Naive thymus-derived CD8-positive, alpha-beta T cell (primary cell): ENCODE measurements at regions not wholly inside any gene's neighbourhood (a gene's known extent, or its start where the extent isn't known, plus 50 kb on each side); places are given as distances from the start of the nearest gene placed in this dataset.

ENCODE experiments used
- ATAC-seq, 2 donors: fragments of 150-1000 bp; cut with Tn5 transposase in 1 of 2; sonication (Bioruptor Pico), chemical (Tn5 transposase) in 1 of 2; 1 replicate in 1 of 2; 2 replicates in 1 of 2; pipeline ENCODE4 v1.10.0; 2021; ENCODE audit warnings: mild to moderate bottlenecking in 2 of 2, moderate library complexity in 2 of 2
- POLR2A ChIA-PET: fragments of 350-600 bp; sonication (Branson Sonifier 250); formaldehyde crosslinking; loops from one replicate; lab custom pipeline; 2021; ENCODE audit warnings: antibody characterized with exemption; lab: Charles Lee
- DNase-seq, 10 donors: peaks; one replicate each; pipeline versions ENCODE4 v3.0.0 to v3.0.0-alpha.2; 2020 to 2022
- H3K27ac Mint-ChIP-seq, 10 donors: one replicate each; pipeline ENCODE4 v1.8.0; 2020 to 2022; ENCODE audit warnings: mild to moderate bottlenecking in 10 of 10, mixed read lengths in 10 of 10, moderate library complexity in 4 of 10, inconsistent platforms in 1 of 10
- H3K27me3 Mint-ChIP-seq, 5 donors: one replicate each; pipeline ENCODE4 v1.8.0; 2021 to 2022; ENCODE audit warnings: mixed read lengths in 5 of 5
- H3K36me3 Mint-ChIP-seq, 3 donors: one replicate each; pipeline ENCODE4 v1.8.0; 2020 to 2022; ENCODE audit warnings: mixed read lengths in 3 of 3, mild to moderate bottlenecking in 2 of 3, inconsistent platforms in 1 of 3
- H3K4me1 Mint-ChIP-seq, 4 donors: one replicate each; pipeline ENCODE4 v1.8.0; 2021 to 2022; ENCODE audit warnings: mixed read lengths in 4 of 4
- H3K4me3 Mint-ChIP-seq, 10 donors: one replicate each; pipeline ENCODE4 v1.8.0; 2020 to 2022; ENCODE audit warnings: mild to moderate bottlenecking in 10 of 10, mixed read lengths in 10 of 10, moderate library complexity in 6 of 10, inconsistent platforms in 1 of 10
- H3K9me3 Mint-ChIP-seq, 9 donors: one replicate each; pipeline ENCODE4 v1.8.0; 2020 to 2022; ENCODE audit warnings: mixed read lengths in 9 of 9, mild to moderate bottlenecking in 3 of 9, inconsistent platforms in 1 of 9, moderate library complexity in 1 of 9

DNA sequence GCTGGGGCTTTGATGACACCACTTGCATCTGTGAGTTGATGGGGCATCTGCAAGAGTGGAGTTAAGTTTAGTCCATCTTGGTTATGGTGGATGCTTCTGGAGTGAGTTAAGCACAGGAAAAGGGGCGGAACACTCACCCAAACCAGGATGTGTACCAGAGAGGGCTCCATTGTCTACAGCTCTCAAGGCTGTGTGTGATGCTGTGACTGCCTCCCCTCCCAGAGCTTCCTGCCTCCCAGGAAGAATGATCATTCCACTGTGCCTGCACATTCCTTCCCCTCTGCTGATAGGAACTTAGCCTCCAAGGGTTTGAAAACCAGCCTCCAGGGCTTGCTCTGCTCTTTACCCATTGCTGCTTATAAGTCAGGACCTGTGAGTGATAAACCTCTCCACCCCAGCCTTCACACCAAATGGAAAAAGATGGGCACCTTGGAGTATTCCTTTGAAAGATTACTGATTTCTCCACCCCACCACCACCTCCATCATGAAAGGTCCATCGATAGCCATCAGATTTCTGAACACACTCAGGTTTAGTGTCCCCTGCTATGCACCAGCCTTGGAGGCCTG is 160.1 kb upstream of the SPRY4 start:
- peaks cover 0 to 15% (median 11%) of the 10 kb centered on the region in 3 donors for H3K36me3 Mint-ChIP-seq

DNA sequence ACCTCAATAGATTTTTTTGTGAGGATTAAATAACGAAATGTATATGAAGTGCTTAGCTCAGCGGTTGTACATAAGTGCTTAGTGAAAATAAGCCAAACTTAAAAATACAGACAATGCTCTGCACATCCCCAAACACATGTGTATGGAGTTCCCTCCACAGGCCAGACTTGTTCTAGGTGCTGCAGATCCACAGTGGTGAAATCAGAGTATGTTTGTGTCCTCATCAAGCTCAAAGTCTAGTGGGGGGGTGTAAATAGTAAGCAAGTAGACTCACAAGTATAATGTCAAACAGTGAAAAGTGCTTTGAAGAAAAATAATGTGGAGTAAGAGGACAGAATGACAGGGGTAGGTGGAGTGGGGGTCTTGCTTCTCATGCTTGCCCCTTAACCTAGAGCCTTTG is 157.4 kb upstream of the SPRY4 start:
- DNase-seq (no peak), ATAC-seq (no peak)
- POLR2A ChIA-PET: no interaction called here
- H3K4me3 Mint-ChIP-seq: no peak overlapping the region
- no peak overlapping the region for H3K27ac Mint-ChIP-seq
- H3K4me1 Mint-ChIP-seq: no peaks in the 10 kb centered on the region
- H3K36me3 Mint-ChIP-seq: peaks cover 0 to 30% (median 17%) of the 10 kb centered on the region in 3 donors
- H3K9me3 Mint-ChIP-seq: peaks cover 10 to 49% (median 25%) of the 10 kb centered on the region in 9 donors
- peaks cover 6 to 35% (median 16%) of the 10 kb centered on the region in 5 donors for H3K27me3 Mint-ChIP-seq

More for the DNA sequence above, 160.1 kb upstream of the SPRY4 start:
- Mint-ChIP-seq H3K27ac (no peak overlapping the region), H3K9me3 (peaks cover 4 to 31% (median 13%) of the 10 kb centered on the region in 9 donors), H3K4me3 (no peak overlapping the region), H3K4me1 (peaks cover 0 to 1% (median 0%) of the 10 kb centered on the region in 4 donors), H3K27me3 (peaks cover 3 to 22% (median 12%) of the 10 kb centered on the region in 5 donors)
- ATAC-seq (no peak), DNase-seq (no peak)
- POLR2A ChIA-PET: no interaction called here

DNA sequence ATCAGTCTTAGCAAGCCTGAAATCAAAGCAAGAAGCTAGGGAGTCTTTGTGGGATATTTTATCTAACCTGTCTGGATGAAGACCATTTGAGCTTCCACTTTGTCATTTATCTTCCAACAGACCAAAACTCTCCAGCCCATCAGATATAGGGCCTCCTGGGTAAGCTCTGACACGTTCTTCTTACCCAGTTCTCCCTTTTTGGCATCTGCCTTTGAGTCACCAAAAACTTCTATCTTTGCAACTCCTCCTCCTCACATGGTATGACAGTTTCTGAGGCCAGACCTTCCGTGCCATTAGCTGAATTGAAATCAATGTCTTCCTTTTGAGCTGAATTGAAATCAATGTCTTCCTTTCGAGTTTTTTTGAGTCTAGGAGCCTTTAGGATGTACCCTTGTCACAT is 156.6 kb upstream of the SPRY4 start:
- POLR2A ChIA-PET: no interaction called here
- no peaks in the 10 kb centered on the region for H3K4me1 Mint-ChIP-seq
- DNase-seq (no peak), ATAC-seq (no peak)
- no peak overlapping the region for H3K4me3 Mint-ChIP-seq
- peaks cover 4 to 33% (median 13%) of the 10 kb centered on the region in 5 donors for H3K27me3 Mint-ChIP-seq
- H3K9me3 Mint-ChIP-seq: peaks cover 10 to 45% (median 25%) of the 10 kb centered on the region in 9 donors
- peaks cover 0 to 27% (median 17%) of the 10 kb centered on the region in 3 donors for H3K36me3 Mint-ChIP-seq
- H3K27ac Mint-ChIP-seq: no peak overlapping the region

DNA sequence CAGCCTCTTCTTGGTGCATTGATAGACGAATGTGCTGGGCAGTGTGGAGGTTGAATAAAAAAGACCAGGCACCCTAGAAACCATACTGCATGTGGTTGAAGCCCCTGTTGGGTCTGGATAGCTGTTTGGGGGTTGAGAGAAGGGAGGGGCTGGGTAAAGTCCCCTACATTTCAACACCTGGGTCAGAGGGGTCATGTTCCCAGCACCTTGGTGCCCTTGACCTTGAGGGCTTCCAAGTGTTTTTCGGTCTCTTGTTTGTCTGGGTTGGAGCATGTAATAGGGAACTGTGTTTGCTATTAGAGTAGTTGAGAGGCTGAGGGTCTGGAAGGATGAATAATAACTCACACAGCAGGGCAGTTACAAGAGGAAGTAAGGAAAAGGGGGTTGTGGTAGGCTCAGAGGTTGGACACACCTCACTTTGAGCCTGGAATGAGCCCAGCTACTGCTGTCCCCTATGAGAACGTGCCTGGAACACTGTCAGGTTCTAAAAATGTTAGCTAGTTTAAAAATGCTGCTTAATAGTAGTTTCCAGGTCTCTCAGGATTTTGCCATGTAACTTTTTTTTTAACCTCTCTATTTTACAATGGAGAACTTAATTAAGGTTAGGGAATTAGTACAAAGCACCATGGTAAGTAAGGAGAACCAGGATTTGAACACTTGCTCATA is 155.2 kb upstream of the SPRY4 start:
- ATAC-seq: no peak
- peaks cover 5 to 31% (median 14%) of the 10 kb centered on the region in 9 donors for H3K9me3 Mint-ChIP-seq
- H3K4me3 Mint-ChIP-seq: no peak overlapping the region
- no peak for DNase-seq
- POLR2A ChIA-PET: interaction anchor here (0.6 kb wide), 1 partner anchor 11 kb away, joined by 3 read pairs; no protein-coding TSS in a partner anchor
- H3K27me3 Mint-ChIP-seq: peaks cover 2 to 19% (median 7%) of the 10 kb centered on the region in 5 donors
- peak overlapping the region in 1 of 10 donors; percentile 24 for H3K27ac Mint-ChIP-seq
- H3K4me1 Mint-ChIP-seq: no peaks in the 10 kb centered on the region
- peaks cover 0 to 16% (median 6%) of the 10 kb centered on the region in 3 donors for H3K36me3 Mint-ChIP-seq

DNA sequence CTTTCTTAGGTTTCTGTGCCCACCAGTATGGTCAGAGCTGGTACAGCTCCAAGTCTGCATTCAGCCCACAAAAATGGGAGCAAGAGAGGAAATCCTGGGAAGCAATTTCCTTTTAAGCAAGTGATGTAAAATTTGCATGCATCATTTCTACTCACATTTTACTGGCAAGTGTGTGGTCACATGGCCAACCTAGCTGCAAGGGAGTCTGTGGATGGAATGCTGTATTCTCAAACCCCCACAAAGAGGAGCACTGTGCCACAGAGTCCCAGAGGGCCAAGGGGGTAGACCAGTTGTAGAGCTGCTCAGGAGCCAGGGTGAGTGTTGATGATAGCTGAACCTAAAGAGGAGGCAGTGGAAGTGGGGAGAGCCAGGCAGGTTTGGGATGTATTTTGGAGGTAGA is 154.3 kb upstream of the SPRY4 start:
- Mint-ChIP-seq H3K4me3 (no peak overlapping the region), H3K27me3 (peaks cover 1 to 18% (median 7%) of the 10 kb centered on the region in 5 donors)

DNA sequence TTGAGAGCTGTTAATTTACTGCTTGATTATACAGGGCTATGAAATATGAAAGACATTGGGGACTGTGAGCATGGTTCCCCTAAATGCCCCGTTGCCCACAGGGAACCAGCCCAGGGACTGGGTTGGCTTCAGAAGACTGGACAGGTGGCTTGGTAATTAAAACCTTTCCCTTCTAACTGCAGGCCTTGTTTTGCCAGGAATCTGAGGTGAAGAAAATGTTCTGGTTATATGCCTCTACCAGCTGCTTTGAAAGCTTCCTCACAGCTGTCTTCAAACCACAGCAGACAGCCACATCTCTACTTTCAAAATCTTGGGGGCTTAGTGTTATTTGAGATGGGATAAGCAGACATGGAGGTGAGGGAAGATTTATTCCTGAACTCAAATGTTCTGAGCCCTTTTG is 153.3 kb upstream of the SPRY4 start:
- Mint-ChIP-seq H3K27ac (no peak overlapping the region), H3K4me3 (no peak overlapping the region), H3K27me3 (peaks cover 0 to 18% (median 7%) of the 10 kb centered on the region in 5 donors), H3K36me3 (peaks cover 0 to 16% (median 5%) of the 10 kb centered on the region in 3 donors), H3K4me1 (peaks cover 0 to 2% (median 0%) of the 10 kb centered on the region in 4 donors), H3K9me3 (peaks cover 5 to 21% (median 12%) of the 10 kb centered on the region in 9 donors)
- DNase-seq (no peak), ATAC-seq (no peak)
- POLR2A ChIA-PET: no interaction called here

More for the DNA sequence above, 154.3 kb upstream of the SPRY4 start:
- H3K9me3 Mint-ChIP-seq: peaks cover 5 to 23% (median 13%) of the 10 kb centered on the region in 9 donors
- peaks cover 0 to 16% (median 5%) of the 10 kb centered on the region in 3 donors for H3K36me3 Mint-ChIP-seq
- POLR2A ChIA-PET: no interaction called here
- no peaks in the 10 kb centered on the region for H3K4me1 Mint-ChIP-seq
- peak overlapping the region in 1 of 10 donors; percentile 35 for H3K27ac Mint-ChIP-seq
- ATAC-seq (no peak), DNase-seq (no peak)

DNA sequence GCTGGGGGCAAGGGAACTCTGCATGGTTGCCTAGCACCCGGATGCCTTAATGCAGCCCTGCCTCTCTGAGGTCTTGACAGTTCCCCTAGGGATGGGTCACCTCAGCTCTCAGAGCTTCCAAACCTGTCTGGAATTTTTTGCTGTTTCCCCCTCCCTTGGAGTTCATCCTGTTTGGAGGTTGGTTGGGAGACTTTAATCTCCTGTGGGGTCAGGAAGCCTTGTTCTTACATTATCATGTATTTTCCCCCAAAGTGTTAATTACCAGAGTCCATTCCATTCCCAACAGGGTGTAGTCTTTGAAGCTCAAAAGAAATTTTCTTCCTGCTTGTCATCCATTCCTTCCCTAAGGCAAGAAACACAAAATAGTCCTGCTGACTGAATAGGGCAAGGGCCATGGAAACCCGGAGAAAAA is 150.3 kb upstream of the SPRY4 start:
- POLR2A ChIA-PET: no interaction called here
- peak overlapping the region in 1 of 10 donors; percentile 23 for H3K27ac Mint-ChIP-seq
- peaks cover 0 to 16% (median 5%) of the 10 kb centered on the region in 3 donors for H3K36me3 Mint-ChIP-seq
- H3K9me3 Mint-ChIP-seq: peaks cover 5 to 20% (median 12%) of the 10 kb centered on the region in 9 donors
- H3K4me3 Mint-ChIP-seq: no peak overlapping the region
- no peak for DNase-seq
- no peak for ATAC-seq
- peaks cover 0 to 18% (median 5%) of the 10 kb centered on the region in 5 donors for H3K27me3 Mint-ChIP-seq
- peaks cover 0 to 8% (median 2%) of the 10 kb centered on the region in 4 donors for H3K4me1 Mint-ChIP-seq

DNA sequence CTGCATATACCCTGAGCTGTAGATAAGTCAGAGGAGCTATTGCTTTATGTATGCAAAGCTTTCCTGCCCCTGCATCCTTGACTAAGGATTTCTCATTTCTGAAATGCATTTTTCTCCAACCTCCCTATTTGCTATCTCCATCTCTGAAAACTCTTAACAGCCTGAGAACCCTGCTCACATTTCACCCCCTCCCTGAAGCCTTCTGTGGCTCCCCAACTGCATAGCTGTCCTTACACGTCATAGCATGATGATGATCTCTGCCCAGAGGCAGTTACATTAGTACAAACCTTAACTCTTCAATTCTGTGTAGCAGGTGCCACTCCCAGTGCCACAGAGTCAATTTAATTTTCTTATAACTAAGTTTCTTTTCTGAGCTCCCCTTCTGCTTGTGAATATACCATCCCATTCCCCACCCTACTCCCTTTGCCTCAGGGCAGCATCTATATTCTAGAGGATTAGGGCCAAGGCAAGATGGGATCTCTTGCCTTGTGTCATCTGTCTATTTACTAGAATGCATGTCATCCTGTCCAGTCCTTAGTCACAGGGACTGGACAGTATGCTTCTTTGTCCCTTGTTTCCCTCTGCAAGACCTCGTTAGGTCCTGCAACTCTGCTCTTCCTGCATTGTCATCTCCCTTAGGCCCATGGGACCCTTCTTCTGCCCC is 149.7 kb upstream of the SPRY4 start:
- H3K36me3 Mint-ChIP-seq: peaks cover 0 to 12% (median 5%) of the 10 kb centered on the region in 3 donors
- no peak for DNase-seq
- POLR2A ChIA-PET: no interaction called here
- no peak overlapping the region for H3K4me3 Mint-ChIP-seq
- peaks cover 5 to 16% (median 9%) of the 10 kb centered on the region in 9 donors for H3K9me3 Mint-ChIP-seq
- no peak overlapping the region for H3K27ac Mint-ChIP-seq
- ATAC-seq: no peak
- H3K4me1 Mint-ChIP-seq: peaks cover 0 to 8% (median 2%) of the 10 kb centered on the region in 4 donors
- peaks cover 0 to 14% (median 5%) of the 10 kb centered on the region in 5 donors for H3K27me3 Mint-ChIP-seq

DNA sequence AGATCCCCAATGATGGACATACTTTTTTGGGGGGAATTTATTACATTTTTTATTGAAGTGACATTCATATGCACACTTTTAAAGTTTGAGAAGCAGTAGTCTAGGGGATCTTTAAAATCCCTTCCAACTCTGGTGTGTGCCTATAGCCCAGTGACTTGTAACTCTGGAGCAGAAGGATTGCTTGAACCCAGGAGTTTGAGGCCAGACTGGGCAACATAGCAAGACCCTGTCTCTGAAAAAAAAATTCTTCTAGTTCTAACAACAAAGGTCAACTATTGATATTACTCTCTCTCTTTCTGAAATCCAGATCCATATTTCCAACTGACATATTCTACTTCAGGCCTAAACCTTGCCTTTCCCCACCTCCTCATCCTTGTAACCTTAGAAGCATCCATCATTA is 148.2 kb upstream of the SPRY4 start:
- POLR2A ChIA-PET: no interaction called here
- peaks cover 0 to 2% (median 0%) of the 10 kb centered on the region in 5 donors for H3K27me3 Mint-ChIP-seq

DNA sequence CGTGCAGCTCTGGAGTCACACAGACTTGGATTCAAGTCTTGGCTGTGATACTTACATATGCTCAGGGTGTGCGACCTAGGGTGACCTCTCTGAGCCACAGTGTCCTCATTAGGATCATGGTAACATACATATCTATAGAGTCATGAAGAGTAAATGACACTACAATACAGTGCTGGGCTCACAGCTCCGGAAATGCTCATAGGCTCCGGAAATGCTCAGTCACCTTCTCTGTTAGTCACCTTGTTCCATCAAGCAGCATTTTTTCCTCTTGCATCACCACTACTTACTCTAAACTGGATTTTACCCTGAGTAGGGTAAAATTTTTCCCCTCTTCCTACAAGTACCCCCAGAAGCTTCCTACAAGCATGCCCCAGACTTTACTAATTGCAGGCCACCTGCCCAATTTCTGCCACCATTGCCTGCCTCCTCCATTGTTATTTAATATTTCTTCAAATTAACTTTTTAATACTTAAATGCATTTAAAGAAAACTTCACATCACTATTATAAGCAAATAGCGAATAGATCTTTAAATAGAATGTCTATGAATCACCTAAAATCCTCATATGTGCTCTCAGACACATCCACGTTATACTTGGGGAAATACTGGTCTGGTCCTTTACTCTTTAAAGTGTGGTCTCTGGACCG is 147.6 kb upstream of the SPRY4 start:
- ATAC-seq (no peak), DNase-seq (no peak)
- Mint-ChIP-seq H3K36me3 (no peaks in the 10 kb centered on the region), H3K27me3 (no peaks in the 10 kb centered on the region), H3K27ac (no peak overlapping the region), H3K4me3 (no peak overlapping the region), H3K9me3 (no peaks in the 10 kb centered on the region), H3K4me1 (peaks cover 0 to 8% (median 2%) of the 10 kb centered on the region in 4 donors)
- POLR2A ChIA-PET: no interaction called here

More for the DNA sequence above, 148.2 kb upstream of the SPRY4 start:
- H3K36me3 Mint-ChIP-seq: no peaks in the 10 kb centered on the region
- peaks cover 0 to 8% (median 2%) of the 10 kb centered on the region in 4 donors for H3K4me1 Mint-ChIP-seq
- DNase-seq: no peak
- H3K9me3 Mint-ChIP-seq: peaks cover 0 to 4% (median 0%) of the 10 kb centered on the region in 9 donors
- H3K4me3 Mint-ChIP-seq: no peak overlapping the region
- no peak overlapping the region for H3K27ac Mint-ChIP-seq
- no peak for ATAC-seq

DNA sequence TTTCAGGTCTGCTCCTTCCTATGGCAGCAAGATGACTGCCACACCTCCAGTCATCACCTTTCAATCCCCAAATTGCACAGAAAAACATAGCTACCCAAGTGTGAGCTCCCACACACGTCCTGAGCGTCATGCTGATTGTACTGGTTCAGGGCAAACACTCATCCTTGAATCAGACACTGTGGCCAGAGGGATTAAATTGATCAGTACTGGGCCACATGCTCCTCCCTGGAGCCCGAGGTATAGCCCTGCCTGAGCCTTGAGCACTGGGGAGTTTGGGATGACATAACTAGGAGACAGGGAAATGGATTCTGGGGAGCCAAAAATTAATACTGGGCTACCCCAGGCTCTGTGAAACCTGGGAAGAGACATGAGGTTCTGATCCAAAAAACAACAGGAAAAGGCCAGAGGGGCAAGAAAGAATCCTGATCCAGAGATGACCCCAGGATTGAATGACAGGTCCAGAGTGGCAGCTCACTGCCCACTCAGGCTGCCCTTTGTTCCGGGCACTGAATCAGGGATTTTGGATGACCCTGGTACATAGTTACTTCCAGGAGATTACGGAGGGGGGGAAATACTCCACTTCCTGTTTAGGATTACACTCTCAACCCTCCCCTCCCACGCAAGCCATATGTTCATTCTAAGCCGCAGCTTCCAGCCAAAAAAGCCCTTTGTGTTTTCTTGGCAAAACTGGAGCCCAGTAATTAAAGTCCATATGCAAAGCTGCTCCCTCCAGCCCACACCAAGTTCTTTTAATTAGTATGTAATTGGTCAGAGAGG is 141.6 kb upstream of the SPRY4 start:
- Mint-ChIP-seq H3K27ac (no peak overlapping the region), H3K4me1 (no peaks in the 10 kb centered on the region), H3K4me3 (no peak overlapping the region), H3K27me3 (peaks cover 0 to 4% (median 0%) of the 10 kb centered on the region in 5 donors), H3K36me3 (no peaks in the 10 kb centered on the region), H3K9me3 (no peaks in the 10 kb centered on the region)
- no peak for DNase-seq
- no peak for ATAC-seq
- POLR2A ChIA-PET: no interaction called here

DNA sequence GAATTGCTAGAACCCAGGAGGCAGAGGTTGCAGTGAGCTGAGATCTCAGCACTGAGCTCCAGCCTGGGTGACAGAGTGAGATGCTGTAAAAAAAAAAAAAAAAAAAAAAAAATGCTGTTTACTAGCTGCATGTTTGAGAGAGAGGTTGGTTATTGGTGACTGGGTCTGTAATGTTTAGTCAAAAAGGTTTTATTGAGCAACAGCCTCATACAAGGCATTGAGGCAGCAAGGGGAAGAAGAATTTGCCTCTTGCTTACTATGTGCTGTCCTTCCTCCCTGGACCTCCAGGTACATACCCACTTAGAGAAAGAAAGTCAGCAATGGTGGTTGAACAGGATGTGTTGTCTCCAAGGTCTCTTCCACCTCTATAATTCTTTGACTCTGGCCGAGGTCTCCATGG is 140.7 kb upstream of the SPRY4 start:
- POLR2A ChIA-PET: interaction anchor here (0.6 kb wide), 1 partner anchor 10 kb away, joined by 4 read pairs; no protein-coding TSS in a partner anchor
- Mint-ChIP-seq H3K4me1 (no peaks in the 10 kb centered on the region), H3K9me3 (no peaks in the 10 kb centered on the region), H3K4me3 (no peak overlapping the region), H3K27me3 (peaks cover 0 to 4% (median 0%) of the 10 kb centered on the region in 5 donors), H3K36me3 (no peaks in the 10 kb centered on the region), H3K27ac (no peak overlapping the region)
- ATAC-seq (no peak), DNase-seq (no peak)
